Activated CD4-positive, alpha-beta T cell treated with anti-CD3 and anti-CD28 coated beads for 36 hours (primary cell): ENCODE measurements at regions not wholly inside any gene's neighbourhood (a gene's known extent, or its start where the extent isn't known, plus 50 kb on each side); places are given as distances from the start of the nearest gene placed in this dataset.
"Not testable (repeated sequence)": the region's sequence is repeated elsewhere in the genome, so short reads cannot be mapped to it uniquely, and the experiment has no call there.

Experiments used
- ATAC-seq: fragments of 200-7000 bp; cut with Tn5 transposase; one replicate; pipeline ENCODE4 v1.10.0; 2021; ENCODE audit warnings: mild to moderate bottlenecking, moderate library complexity
- CTCF ChIA-PET: fragments of 350-600 bp; sonication (Branson Sonifier 250); formaldehyde crosslinking; loops from one replicate; lab custom pipeline; 2021; ENCODE audit warnings: antibody characterized with exemption; lab: Charles Lee
- POLR2A ChIA-PET: fragments of 350-600 bp; sonication (Branson Sonifier 250); formaldehyde crosslinking; loops from one replicate; lab custom pipeline; 2021; ENCODE audit warnings: antibody characterized with exemption, inconsistent platforms; lab: Charles Lee
- DNase-seq: peaks from one replicate; pipeline ENCODE4 v3.0.0-alpha.2; 2020
- H3K27ac Mint-ChIP-seq: one replicate; pipeline ENCODE4 v1.8.0; 2021; ENCODE audit warnings: mixed read lengths
- H3K27me3 Mint-ChIP-seq: one replicate; pipeline ENCODE4 v1.8.0; 2021; ENCODE audit warnings: mixed read lengths
- H3K36me3 Mint-ChIP-seq: one replicate; pipeline ENCODE4 v1.8.0; 2021; ENCODE audit warnings: low read depth, mixed read lengths
- H3K4me1 Mint-ChIP-seq: one replicate; pipeline ENCODE4 v1.8.0; 2021; ENCODE audit warnings: mixed read lengths
- H3K4me3 Mint-ChIP-seq: one replicate; pipeline ENCODE4 v1.8.0; 2021; ENCODE audit warnings: mild to moderate bottlenecking, moderate library complexity, mixed read lengths
- H3K9me3 Mint-ChIP-seq: one replicate; pipeline ENCODE4 v1.8.0; 2021; ENCODE audit warnings: low read depth, mixed read lengths
- intact Hi-C, 2 experiments: fragments of 100-400 bp; cut with DNase I in 1 of 2; cut with micrococcal nuclease in 1 of 2; formaldehyde crosslinking; loops; one replicate each; pipeline versions ENCODE4 v1.14.2 to v1.15.1; 2022 to 2024; cut with DNase I, micrococcal nuclease

DNA sequence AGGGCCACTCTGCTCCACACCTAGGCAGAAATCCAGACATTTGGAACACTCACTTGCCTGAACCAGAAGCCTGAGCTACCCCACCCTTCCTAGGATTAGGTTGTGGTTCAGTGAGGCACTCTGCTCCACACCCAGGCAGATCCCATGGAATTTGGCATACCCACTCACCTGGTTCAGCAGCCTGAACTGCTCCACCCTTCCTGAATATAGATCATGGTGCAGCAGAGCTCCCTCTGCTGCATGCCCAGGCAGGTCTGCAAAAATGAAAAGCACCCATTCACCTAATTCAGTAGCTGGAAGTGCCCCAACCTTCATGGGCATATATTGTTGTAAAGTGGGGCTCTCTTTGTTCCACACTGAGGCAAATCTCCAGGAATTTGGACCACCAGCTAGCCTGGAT is 185.1 kb upstream of the CNTNAP5 start:
- ChIA-PET CTCF (no interaction called here), POLR2A (no interaction called here)
- no peaks in the 10 kb centered on the region for H3K36me3 Mint-ChIP-seq
- H3K9me3 Mint-ChIP-seq: peaks cover 19% of the 10 kb centered on the region
- H3K4me3 Mint-ChIP-seq: no peak overlapping the region
- no peaks in the 10 kb centered on the region for H3K4me1 Mint-ChIP-seq
- intact Hi-C loops: no loop called here
- DNase-seq (no peak), ATAC-seq (no peak)
- no peaks in the 10 kb centered on the region for H3K27me3 Mint-ChIP-seq
- no peak overlapping the region for H3K27ac Mint-ChIP-seq

- ChIA-PET POLR2A (no interaction called here), CTCF (no interaction called here)
- Mint-ChIP-seq H3K27me3 (no peaks in the 10 kb centered on the region), H3K4me3 (no peak overlapping the region), H3K4me1 (no peaks in the 10 kb centered on the region), H3K27ac (no peak overlapping the region), H3K9me3 (peaks cover 19% of the 10 kb centered on the region), H3K36me3 (no peaks in the 10 kb centered on the region)
- intact Hi-C loops: no loop called here
- no peak for DNase-seq
- no peak for ATAC-seq
Observed at GRCh38 chr2:123840574-123840973, 184.5 kb upstream of the CNTNAP5 start.

GRCh38 chr2:123851281-123851680 is 173.8 kb upstream of the CNTNAP5 start:
- Mint-ChIP-seq H3K36me3 (no peaks in the 10 kb centered on the region), H3K27me3 (no peaks in the 10 kb centered on the region), H3K4me1 (no peaks in the 10 kb centered on the region), H3K9me3 (peaks cover 13% of the 10 kb centered on the region), H3K27ac (no peak overlapping the region), H3K4me3 (no peak overlapping the region)
- DNase-seq: no peak
- intact Hi-C loops: no loop called here
- POLR2A ChIA-PET: no interaction called here
- CTCF ChIA-PET: interaction anchor here (0.6 kb wide), 1 partner anchor 1548 kb away, joined by 5 read pairs; no protein-coding TSS in a partner anchor
- ATAC-seq: no peak

- POLR2A ChIA-PET: no interaction called here
- intact Hi-C loops: no loop called here
- CTCF ChIA-PET: no interaction called here
- DNase-seq (no peak), ATAC-seq (no peak)
- peaks cover 17% of the 10 kb centered on the region for H3K9me3 Mint-ChIP-seq
- H3K4me3 Mint-ChIP-seq: no peak overlapping the region
- no peaks in the 10 kb centered on the region for H3K27me3 Mint-ChIP-seq
- H3K4me1 Mint-ChIP-seq: no peaks in the 10 kb centered on the region
- no peak overlapping the region for H3K27ac Mint-ChIP-seq
- no peaks in the 10 kb centered on the region for H3K36me3 Mint-ChIP-seq
Observed at GRCh38 chr2:123853161-123853560, 171.9 kb upstream of the CNTNAP5 start.

- peaks cover 28% of the 10 kb centered on the region for H3K9me3 Mint-ChIP-seq
- DNase-seq, H3K4me1 Mint-ChIP-seq, ATAC-seq, H3K36me3 Mint-ChIP-seq, CTCF ChIA-PET, H3K27me3 Mint-ChIP-seq, H3K4me3 Mint-ChIP-seq, H3K27ac Mint-ChIP-seq, POLR2A ChIA-PET, intact Hi-C loops: not testable (repeated sequence)
Observed at GRCh38 chr2:123859031-123859430, 166.1 kb upstream of the CNTNAP5 start.

DNA sequence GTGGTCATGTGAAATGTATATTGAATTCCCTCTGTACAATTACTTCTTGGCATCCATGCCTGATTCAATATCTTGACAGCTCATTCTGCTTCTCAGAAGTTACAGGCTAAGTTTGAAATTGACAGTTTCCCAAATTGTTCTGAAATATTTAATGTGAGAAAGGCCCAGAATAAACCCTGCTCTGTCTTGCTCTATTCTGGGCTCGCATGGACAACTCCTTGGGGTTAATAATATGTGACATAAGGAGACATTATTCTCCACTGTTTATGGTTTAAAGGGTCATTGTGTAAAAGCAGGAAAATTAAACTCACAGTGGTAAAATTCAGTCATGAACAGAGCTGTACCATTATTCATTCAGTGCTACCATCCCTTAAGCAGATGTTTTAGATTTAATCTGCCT is 160.7 kb upstream of the CNTNAP5 start:
- no peak for ATAC-seq
- no peaks in the 10 kb centered on the region for H3K27me3 Mint-ChIP-seq
- H3K36me3 Mint-ChIP-seq: no peaks in the 10 kb centered on the region
- H3K9me3 Mint-ChIP-seq: peaks cover 9% of the 10 kb centered on the region
- intact Hi-C loops: no loop called here
- no peak overlapping the region for H3K4me3 Mint-ChIP-seq
- CTCF ChIA-PET: no interaction called here
- POLR2A ChIA-PET: no interaction called here
- H3K27ac Mint-ChIP-seq: no peak overlapping the region
- H3K4me1 Mint-ChIP-seq: no peaks in the 10 kb centered on the region
- no peak for DNase-seq

- Mint-ChIP-seq H3K4me1 (no peaks in the 10 kb centered on the region), H3K27ac (no peak overlapping the region), H3K36me3 (no peaks in the 10 kb centered on the region), H3K27me3 (no peaks in the 10 kb centered on the region), H3K4me3 (no peak overlapping the region), H3K9me3 (peaks cover 2% of the 10 kb centered on the region)
- ChIA-PET POLR2A (no interaction called here), CTCF (no interaction called here)
- intact Hi-C loops: no loop called here
- no peak for ATAC-seq
- no peak for DNase-seq
Observed at GRCh38 chr2:123870206-123870880, 154.7 kb upstream of the CNTNAP5 start.

DNA sequence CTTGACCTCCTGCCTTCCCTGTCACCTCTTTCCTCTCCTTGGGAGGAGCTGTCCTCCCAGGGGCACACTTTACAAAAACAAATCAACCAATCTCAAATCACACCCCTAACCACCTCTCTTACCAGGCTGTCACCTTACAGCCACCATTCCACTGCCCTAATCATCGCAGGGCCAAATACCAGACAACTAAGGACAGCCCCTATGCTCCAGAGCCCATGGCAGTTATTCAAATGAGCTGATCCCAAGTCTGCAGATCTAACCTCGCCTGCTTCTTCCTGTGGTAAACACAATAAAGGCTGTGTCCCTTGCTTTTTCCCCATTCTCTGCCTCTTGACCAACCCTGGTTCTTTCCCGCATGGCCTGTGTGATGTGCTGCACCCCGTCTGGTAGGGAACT is 154.2 kb upstream of the CNTNAP5 start:
- no peak for ATAC-seq
- H3K36me3 Mint-ChIP-seq: no peaks in the 10 kb centered on the region
- intact Hi-C loops: no loop called here
- H3K27me3 Mint-ChIP-seq: no peaks in the 10 kb centered on the region
- ChIA-PET CTCF (no interaction called here), POLR2A (no interaction called here)
- no peak overlapping the region for H3K4me3 Mint-ChIP-seq
- peaks cover 5% of the 10 kb centered on the region for H3K9me3 Mint-ChIP-seq
- no peak overlapping the region for H3K27ac Mint-ChIP-seq
- no peaks in the 10 kb centered on the region for H3K4me1 Mint-ChIP-seq
- no peak for DNase-seq

DNA sequence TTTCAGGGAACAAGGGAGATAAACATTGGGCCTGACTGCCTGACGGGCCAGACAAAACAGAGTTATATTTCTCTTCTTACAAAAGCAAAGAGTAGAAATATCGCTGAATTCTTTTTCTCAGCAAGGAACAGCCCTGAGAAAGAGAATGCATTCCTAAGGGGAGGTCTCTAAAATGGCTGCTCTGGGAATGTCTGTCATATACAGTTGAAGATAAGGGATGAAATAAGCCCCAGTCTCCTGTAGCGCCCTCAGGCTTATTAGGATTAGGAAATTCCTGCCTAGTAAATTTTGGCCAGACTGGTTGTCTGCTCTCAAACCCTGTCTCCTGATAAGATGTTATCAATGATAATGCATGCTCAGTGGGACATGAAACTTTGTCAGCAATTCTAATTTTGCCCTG is 134.9 kb upstream of the CNTNAP5 start:
- Mint-ChIP-seq H3K4me1 (no peaks in the 10 kb centered on the region), H3K27me3 (no peaks in the 10 kb centered on the region), H3K9me3 (peaks cover 21% of the 10 kb centered on the region), H3K36me3 (no peaks in the 10 kb centered on the region), H3K27ac (no peak overlapping the region), H3K4me3 (no peak overlapping the region)
- intact Hi-C loops: no loop called here
- DNase-seq: no peak
- ChIA-PET POLR2A (no interaction called here), CTCF (no interaction called here)
- no peak for ATAC-seq

DNA sequence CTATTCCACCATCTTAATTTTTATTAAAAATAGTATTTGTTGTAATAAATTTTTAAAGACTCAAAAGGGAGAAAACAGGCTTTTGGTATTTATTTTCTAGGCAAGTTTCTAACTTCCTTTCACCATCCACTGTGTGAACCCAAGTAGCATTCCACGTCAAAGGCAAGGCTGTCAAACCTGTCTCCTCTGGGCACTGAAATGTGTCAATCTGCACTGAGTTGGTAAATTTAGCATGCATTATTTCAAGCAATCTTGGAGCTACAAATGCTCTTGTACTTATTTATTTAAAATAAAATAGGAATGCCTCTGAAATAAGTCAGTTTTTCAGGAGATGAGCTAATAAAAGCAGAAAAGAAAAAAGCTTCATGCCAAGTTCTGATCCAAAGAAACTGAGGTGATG is 130.9 kb upstream of the CNTNAP5 start:
- Mint-ChIP-seq H3K4me1 (no peaks in the 10 kb centered on the region), H3K27me3 (no peaks in the 10 kb centered on the region), H3K4me3 (no peak overlapping the region), H3K9me3 (peaks cover 27% of the 10 kb centered on the region), H3K27ac (no peak overlapping the region), H3K36me3 (no peaks in the 10 kb centered on the region)
- ChIA-PET POLR2A (no interaction called here), CTCF (no interaction called here)
- no peak for ATAC-seq
- DNase-seq: no peak
- intact Hi-C loops: no loop called here

- no peak for ATAC-seq
- H3K27ac Mint-ChIP-seq: no peak overlapping the region
- CTCF ChIA-PET: interaction anchor here (0.6 to 0.7 kb wide), 2 partner anchors 22 to 498 kb away, joined by 3 read pairs; no protein-coding TSS in a partner anchor
- intact Hi-C loops: no loop called here
- no peaks in the 10 kb centered on the region for H3K36me3 Mint-ChIP-seq
- H3K9me3 Mint-ChIP-seq: peaks cover 20% of the 10 kb centered on the region
- H3K4me1 Mint-ChIP-seq: no peaks in the 10 kb centered on the region
- H3K4me3 Mint-ChIP-seq: no peak overlapping the region
- no peaks in the 10 kb centered on the region for H3K27me3 Mint-ChIP-seq
- DNase-seq: no peak
- POLR2A ChIA-PET: no interaction called here
Observed at GRCh38 chr2:123895651-123896050, 129.4 kb upstream of the CNTNAP5 start.

- Mint-ChIP-seq H3K4me1 (no peaks in the 10 kb centered on the region), H3K27ac (no peak overlapping the region), H3K27me3 (no peaks in the 10 kb centered on the region), H3K36me3 (no peaks in the 10 kb centered on the region), H3K9me3 (peaks cover 7% of the 10 kb centered on the region), H3K4me3 (no peak overlapping the region)
- no peak for DNase-seq
- POLR2A ChIA-PET: no interaction called here
- intact Hi-C loops: no loop called here
- no peak for ATAC-seq
- CTCF ChIA-PET: no interaction called here
Observed at GRCh38 chr2:123901256-123901655, 123.8 kb upstream of the CNTNAP5 start.
